HG02798 (cell line): ENCODE measurements at regions not wholly inside any gene's neighbourhood (a gene's known extent, or its start where the extent isn't known, plus 50 kb on each side); places are given as distances from the start of the nearest gene placed in this dataset.

Experiments
- ATAC-seq: cut with Tn5 transposase; IDR thresholded peaks from one replicate; pipeline ENCODE4 v1.9.1; 2021; ENCODE audit warnings: mild to moderate bottlenecking; ENCODE audit not compliant: unreplicated experiment, poor library complexity

GRCh38 chr22:49305214-49305965 lies 522.3 kb downstream of the BRD1 start:
- no peak for ATAC-seq

GRCh38 chr22:49303781-49304461 lies 523.8 kb downstream of the BRD1 start:
- ATAC-seq = no peak

DNA sequence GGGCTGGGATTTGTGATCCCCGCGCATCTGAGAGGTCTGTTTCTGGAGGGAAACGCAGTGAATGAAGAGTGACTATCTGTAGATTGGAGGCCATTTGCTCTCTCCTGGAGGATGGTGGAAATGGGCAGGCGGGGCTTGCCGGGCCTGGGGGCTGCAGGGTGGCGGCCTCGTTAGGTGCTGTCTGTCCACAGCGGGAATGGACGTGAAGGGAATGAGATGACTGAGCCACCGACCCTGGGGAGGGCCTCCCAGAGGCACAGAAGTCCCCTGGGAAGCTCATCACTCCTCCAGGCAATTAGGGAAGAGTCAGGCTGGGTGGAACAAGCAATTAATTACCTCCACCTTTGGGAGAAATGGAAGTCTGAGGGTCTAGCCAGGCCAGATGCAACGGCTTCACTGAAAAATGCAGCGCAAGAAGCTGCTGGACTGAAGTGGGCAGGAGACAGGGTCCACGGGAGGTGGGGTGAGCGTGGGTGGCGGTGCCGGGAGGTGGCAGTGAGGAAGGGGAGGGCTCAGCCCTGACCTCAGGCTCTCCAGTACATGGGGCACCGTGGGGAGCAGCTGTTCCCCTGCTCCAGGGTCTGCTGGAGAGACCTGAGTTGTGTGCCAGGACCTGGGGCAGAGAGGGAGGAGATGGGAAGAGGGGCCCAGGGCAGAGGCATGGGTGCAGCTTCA lies 524.5 kb downstream of the BRD1 start:
- ATAC-seq = no peak

- no peak for ATAC-seq
Measured at GRCh38 chr22:49302530-49302929, 525.1 kb downstream of the BRD1 start.

DNA sequence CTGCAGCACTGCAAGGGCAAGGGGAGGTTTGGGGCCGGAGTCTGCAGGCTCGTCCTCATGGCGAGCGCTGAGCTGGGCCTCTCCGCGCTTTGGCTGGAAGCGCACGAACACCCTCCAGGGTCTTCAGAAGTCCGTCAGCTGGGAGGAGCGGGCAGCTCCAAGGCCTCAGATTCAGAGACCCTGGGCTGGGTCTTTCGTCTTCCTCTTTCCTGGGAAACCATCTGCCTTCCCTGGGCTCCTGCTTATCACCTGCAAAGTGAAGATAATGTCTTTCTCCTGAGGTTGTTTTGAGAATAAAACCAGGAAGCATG lies 525.6 kb downstream of the BRD1 start:
- no peak for ATAC-seq

DNA sequence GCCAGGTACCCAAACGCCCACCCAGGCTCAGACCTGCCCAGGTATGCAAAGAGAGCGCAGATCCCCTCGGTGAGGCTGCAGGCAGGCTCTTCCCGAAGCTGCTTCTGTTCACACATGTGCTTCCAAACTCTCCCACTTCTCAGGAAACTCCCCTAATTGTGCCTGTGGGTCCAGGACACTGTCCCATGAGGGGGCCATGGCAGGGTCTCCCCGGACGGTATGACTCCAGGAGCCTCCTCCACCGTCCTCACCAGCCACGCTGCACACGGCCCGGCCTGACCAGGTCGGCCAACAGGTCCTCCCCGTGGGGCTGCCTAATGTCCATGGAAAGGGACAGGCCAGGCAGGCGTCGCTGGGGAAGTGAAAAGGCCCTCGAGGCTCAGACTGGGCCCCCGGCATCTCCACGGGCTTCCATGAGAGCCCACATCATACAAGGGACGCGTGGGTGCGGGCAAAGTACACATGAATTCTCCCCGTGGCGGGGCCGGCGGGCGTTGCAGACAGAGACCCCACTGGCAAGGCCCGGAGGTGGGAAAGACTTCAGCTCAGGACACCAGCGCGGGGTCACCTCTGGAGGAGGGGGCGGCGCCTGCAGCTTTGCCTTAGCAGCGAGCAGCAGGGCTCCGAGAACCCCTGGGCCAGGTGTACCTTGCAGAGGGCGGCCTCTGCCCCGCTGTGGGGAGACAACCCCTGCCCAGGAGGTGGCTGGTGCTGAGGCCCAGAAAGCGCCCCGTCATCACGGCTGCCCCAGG lies 526.1 kb downstream of the BRD1 start:
- no peak for ATAC-seq

- ATAC-seq = no peak
Measured at GRCh38 chr22:49300951-49301397, 526.7 kb downstream of the BRD1 start.

GRCh38 chr22:49300241-49300640 lies 527.4 kb downstream of the BRD1 start:
- no peak for ATAC-seq

DNA sequence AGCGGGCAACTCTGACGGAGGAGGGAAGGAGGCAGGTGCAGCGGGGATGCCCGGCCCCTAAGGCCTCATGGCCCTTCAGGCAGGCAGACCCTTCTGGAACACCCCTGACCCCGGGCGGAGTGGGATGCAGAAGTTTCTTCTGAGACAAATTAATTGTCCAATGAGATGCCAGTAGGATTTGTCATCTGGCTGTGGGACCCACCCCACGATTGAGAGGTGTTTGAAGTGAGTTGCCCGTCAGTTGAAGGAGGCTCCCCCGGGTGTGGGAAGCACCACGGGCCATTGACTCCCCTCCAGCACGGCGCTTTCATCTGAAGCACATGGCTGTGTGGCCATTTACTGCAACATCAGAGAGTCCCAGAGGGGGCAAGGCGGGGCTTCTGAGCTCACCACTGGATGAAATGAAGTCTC lies 527.8 kb downstream of the BRD1 start:
- ATAC-seq = no peak

- no peak for ATAC-seq
Measured at GRCh38 chr22:49298834-49299750, 528.6 kb downstream of the BRD1 start.

DNA sequence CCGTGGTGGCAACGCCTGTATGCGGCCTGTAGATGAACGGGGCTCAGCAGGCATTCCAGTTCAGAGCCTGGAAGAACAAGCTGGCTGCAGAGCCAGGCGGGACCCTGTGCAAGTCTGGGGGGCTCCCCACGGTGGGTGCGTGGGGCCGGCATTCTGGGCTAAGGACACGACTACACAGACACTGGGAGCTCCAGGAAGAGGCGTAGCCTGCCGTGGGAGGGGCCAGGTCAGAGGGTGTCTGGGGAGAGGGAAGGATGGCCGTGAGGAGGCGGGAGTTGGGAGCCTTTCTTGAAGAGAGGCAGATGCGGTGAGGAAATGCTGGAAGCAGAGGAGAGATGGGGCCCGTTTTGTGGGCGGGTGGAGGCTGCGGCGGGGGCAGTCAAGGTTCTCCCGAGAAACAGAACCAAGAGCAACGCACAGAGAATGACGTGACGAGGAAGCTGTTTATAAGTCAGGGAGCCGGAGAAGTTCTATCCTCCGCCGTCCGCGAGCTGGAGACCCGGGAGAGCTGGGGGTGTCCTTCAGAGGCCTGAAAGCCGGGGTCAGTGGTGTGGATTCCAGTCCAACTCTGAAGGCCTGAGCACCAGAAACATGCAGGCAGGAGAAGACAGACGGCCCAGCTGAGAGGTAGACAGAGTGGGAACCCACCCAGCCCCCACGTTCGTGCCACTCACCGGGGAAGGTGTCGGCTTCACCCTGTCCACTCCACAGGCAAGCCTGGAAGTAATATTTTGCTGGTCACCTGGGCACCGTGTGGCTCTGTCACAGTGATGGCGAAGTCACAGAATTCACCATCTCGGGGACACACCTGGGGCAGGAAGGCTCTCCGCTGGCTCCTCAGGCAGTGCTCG lies 529.6 kb downstream of the BRD1 start:
- ATAC-seq = no peak

- ATAC-seq = no peak
Measured at GRCh38 chr22:49297286-49297870, 530.3 kb downstream of the BRD1 start.

DNA sequence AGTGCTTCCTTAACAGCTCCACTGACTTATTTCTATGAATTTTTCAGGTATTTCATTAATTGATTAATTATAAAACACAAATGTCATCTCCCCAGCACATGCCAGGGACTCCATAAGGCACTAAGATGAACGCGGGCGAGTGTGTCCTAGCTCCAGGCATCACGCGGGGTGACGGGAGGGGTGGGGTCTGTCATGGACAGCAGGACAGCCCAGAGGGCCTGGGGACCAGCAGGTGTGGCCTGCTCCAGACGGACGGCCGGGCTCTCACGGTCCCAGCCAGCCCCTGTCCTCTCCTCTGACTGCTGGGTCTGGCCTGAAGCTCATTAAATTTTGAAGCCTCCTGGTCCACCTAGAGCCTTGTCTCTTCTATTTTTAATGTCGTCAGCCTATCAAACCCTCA lies 531.1 kb downstream of the BRD1 start:
- ATAC-seq = no peak

DNA sequence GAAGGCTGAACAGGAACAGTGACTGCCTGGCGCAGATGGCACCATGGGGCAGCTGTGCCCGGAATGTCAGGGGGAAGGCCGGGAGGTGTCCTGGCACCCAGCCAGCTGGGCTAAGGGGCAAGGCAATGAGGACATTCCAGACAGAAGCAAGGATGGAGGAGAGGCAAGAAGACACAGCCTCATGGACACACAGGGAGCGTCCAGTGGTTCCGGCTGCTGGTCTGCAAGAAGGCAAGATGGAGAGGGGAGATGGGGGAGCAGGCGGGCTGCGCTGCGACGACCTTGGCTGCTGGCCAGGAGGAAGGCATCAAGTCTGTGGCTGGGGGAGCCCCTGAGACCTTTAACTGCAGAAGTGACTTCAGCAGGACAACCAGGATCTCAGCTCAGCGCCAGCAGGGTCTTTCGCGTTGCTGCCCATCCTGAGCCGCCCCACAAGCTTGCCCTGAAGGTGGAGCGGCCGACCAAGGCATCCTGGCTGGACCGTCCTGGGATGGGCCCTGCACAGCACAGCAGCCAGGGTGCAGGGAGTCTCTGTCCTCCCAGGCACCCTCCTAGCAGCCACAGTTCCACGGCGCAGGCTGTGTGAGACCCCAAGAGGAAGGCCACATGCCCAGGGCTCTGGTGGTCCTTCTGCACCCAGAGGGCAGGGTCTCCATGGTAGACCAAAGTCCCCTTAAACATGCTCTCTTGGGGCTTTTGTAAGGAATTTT lies 531.7 kb downstream of the BRD1 start:
- ATAC-seq = no peak

DNA sequence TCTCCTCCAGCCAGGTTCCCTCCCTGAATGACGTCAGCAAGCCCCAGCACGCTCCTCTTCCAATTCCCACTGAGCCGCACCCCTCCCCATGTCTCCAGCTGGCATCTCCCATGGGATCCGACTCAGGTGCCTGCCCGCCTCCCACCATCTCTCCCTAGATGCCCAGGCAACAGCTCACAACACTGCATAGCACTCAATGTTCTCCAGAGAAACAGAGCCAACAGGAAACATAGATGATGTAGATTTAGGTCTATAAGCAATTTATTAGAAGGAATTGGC lies 532.3 kb downstream of the BRD1 start:
- ATAC-seq = no peak

GRCh38 chr22:49294656-49295464 lies 532.8 kb downstream of the BRD1 start:
- no peak for ATAC-seq

GRCh38 chr22:49292909-49293308 lies 534.8 kb downstream of the BRD1 start:
- no peak for ATAC-seq
